Spleen (tissue), 11 donors: ENCODE measurements at regions not wholly inside any gene's neighbourhood (a gene's known extent, or its start where the extent isn't known, plus 50 kb on each side); places are given as distances from the start of the nearest gene placed in this dataset.

ENCODE experiments used
- DNase-seq: peaks from one replicate; pipeline ENCODE4 v3.0.0-alpha.2; 2020
- H3K27ac ChIP-seq, 8 donors: fragments of 200-600 bp; sonication (generic) in 7 of 8; 1 replicate in 4 of 8; 2 replicates in 4 of 8; pipeline versions ENCODE4 v1.5.0 to v1.8.0; 2016 to 2021; ENCODE audit warnings: inconsistent platforms in 4 of 8, mild to moderate bottlenecking in 4 of 8, moderate library complexity in 1 of 8
- H3K27me3 ChIP-seq, 7 donors: fragments of 200-600 bp; sonication (generic) in 6 of 7; replicated peaks in 1 of 7; 1 replicate in 4 of 7; 2 replicates in 3 of 7; pipeline versions ENCODE4 v1.5.0 to v1.8.0; 2016 to 2021; ENCODE audit warnings: inconsistent platforms in 3 of 7, mild to moderate bottlenecking in 1 of 7
- H3K36me3 ChIP-seq, 6 donors: fragments of 200-600 bp; sonication (generic) in 5 of 6; 1 replicate in 4 of 6; 2 replicates in 2 of 6; pipeline versions ENCODE4 v1.5.0 to v1.8.0; 2016 to 2021; ENCODE audit warnings: inconsistent platforms in 2 of 6
- H3K4me1 ChIP-seq, 6 donors: fragments of 200-600 bp; sonication (generic) in 5 of 6; 1 replicate in 3 of 6; 2 replicates in 3 of 6; pipeline versions ENCODE4 v1.5.0 to v1.8.0; 2016 to 2021; ENCODE audit warnings: inconsistent platforms in 3 of 6
- H3K4me3 ChIP-seq, 8 donors: fragments of 200-600 bp; sonication (generic) in 7 of 8; 1 replicate in 4 of 8; 2 replicates in 4 of 8; pipeline versions ENCODE4 v1.5.0 to v1.8.0; 2016 to 2021; ENCODE audit warnings: inconsistent platforms in 4 of 8, mild to moderate bottlenecking in 4 of 8, moderate library complexity in 2 of 8
- H3K9me3 ChIP-seq, 8 donors: fragments of 200-600 bp; sonication (generic) in 7 of 8; 1 replicate in 4 of 8; 2 replicates in 4 of 8; pipeline versions ENCODE4 v1.5.0 to v1.8.0; 2016 to 2021; ENCODE audit warnings: inconsistent platforms in 4 of 8
- CTCF ChIP-seq, 11 experiments: fragments of 200-600 bp in 7 of 11; fragments of 450-650 bp in 4 of 11; sonication (generic) in 4 of 11; IDR thresholded peaks in 8 of 11; conservative IDR thresholded peaks in 3 of 11; 1 replicate in 7 of 11; 2 replicates in 4 of 11; pipeline versions ENCODE4 v1.4.0 to v1.8.0; 2016 to 2021; ENCODE audit warnings: antibody characterized with exemption in 11 of 11, inconsistent platforms in 4 of 11, mild to moderate bottlenecking in 1 of 11
- POLR2A ChIP-seq, 3 donors: fragments of 450-650 bp; IDR thresholded peaks; one replicate each; pipeline ENCODE4 v1.5.1; 2017; ENCODE audit warnings: antibody characterized with exemption in 3 of 3, mild to moderate bottlenecking in 1 of 3
- POLR2AphosphoS5 ChIP-seq, 3 donors: sonication (generic); formaldehyde crosslinking; IDR thresholded peaks; one replicate each; pipeline ENCODE4 v1.5.1; 2017; ENCODE audit warnings: antibody characterized with exemption in 3 of 3
- WGBS, 5 donors: extraction: QIAGEN DNeasy Blood & Tissue Kit in 3 of 5; methylation state at CpG; one replicate each; pipeline versions ENCODE4 v1.1.5 to v1.1.7; 2013 to 2018; 5-methylcytosine and 5-hydroxymethylcytosine counted together
- intact Hi-C: fragments of 100-400 bp; cut with DNase I; formaldehyde crosslinking; loops from one replicate; pipeline ENCODE4 v1.15.0; 2023; ENCODE audit warnings: low total_unique reads
- donor health status: healthy with polysubstance abuse.
- donor health status: DM: no; HTN: no; CAD: no; lungs with moderate emphysema.
- donor health status: DM: no; HTN: no; CAD: no.
- donor health status: Bipolar disorder and iron deficiency.
- donor health status: healthy.
- donor health status: DM: no; HTN: no; CAD: no.
- donor health status: DM: yes; HTN: yes; CAD: no.

GRCh38 chr2:51971136-51971535, 939.2 kb upstream of the NRXN1 start:
- no peaks in the 10 kb centered on the region for H3K27me3 ChIP-seq
- H3K27ac ChIP-seq, result no peak overlapping the region
- H3K9me3 ChIP-seq, result peaks cover 0 to 23% (median 4%) of the 10 kb centered on the region in 8 donors
- 46 to 67% (median 61%) methylated on average over 1 of the region's 1 CpG for WGBS, 5 donors
- intact Hi-C loops, result no loop called here
- H3K4me3 ChIP-seq, result no peak overlapping the region
- no peak for TF ChIP-seq POLR2AphosphoS5 (IDR thresholded peaks at IDR 0.05)
- TF ChIP-seq POLR2A (IDR thresholded peaks at IDR 0.05), result no peak
- TF ChIP-seq CTCF (IDR thresholded peaks at IDR 0.05 in 8 of 11, conservative IDR thresholded peaks at IDR 0.05 in 3 of 11), result no peak
- no peaks in the 10 kb centered on the region for H3K36me3 ChIP-seq
- DNase-seq, result no peak
- no peaks in the 10 kb centered on the region for H3K4me1 ChIP-seq

GRCh38 chr2:51969347-51969746, 937.4 kb upstream of the NRXN1 start:
- H3K9me3 ChIP-seq, result peaks cover 0 to 23% (median 4%) of the 10 kb centered on the region in 8 donors
- no peak overlapping the region for H3K4me3 ChIP-seq
- no peak overlapping the region for H3K27ac ChIP-seq
- no peaks in the 10 kb centered on the region for H3K27me3 ChIP-seq
- no peak for DNase-seq
- WGBS, 5 donors, result 39 to 73% (median 69%) methylated on average over 1 of the region's 1 CpG
- H3K36me3 ChIP-seq, result no peaks in the 10 kb centered on the region
- intact Hi-C loops, result no loop called here
- H3K4me1 ChIP-seq, result no peaks in the 10 kb centered on the region
- TF ChIP-seq POLR2AphosphoS5 (IDR thresholded peaks at IDR 0.05) (no peak), POLR2A (IDR thresholded peaks at IDR 0.05) (no peak), CTCF (IDR thresholded peaks at IDR 0.05 in 8 of 11, conservative IDR thresholded peaks at IDR 0.05 in 3 of 11) (no peak)

GRCh38 chr2:51960841-51961335, 929.0 kb upstream of the NRXN1 start:
- Histone ChIP-seq H3K36me3 (no peaks in the 10 kb centered on the region), H3K4me3 (no peak overlapping the region), H3K27ac (no peak overlapping the region), H3K4me1 (no peaks in the 10 kb centered on the region), H3K27me3 (no peaks in the 10 kb centered on the region), H3K9me3 (no peaks in the 10 kb centered on the region)
- WGBS, 5 donors, result 69 to 86% (median 69%) methylated on average over 3 of the region's 3 CpGs
- TF ChIP-seq POLR2AphosphoS5 (IDR thresholded peaks at IDR 0.05) (no peak), CTCF (IDR thresholded peaks at IDR 0.05 in 8 of 11, conservative IDR thresholded peaks at IDR 0.05 in 3 of 11) (no peak), POLR2A (IDR thresholded peaks at IDR 0.05) (no peak)
- intact Hi-C loops, result no loop called here
- DNase-seq, result no peak

GRCh38 chr2:51960281-51960680, 928.3 kb upstream of the NRXN1 start:
- no peak overlapping the region for H3K4me3 ChIP-seq

GRCh38 chr2:51959696-51960095, 927.8 kb upstream of the NRXN1 start:
- DNase-seq, result no peak
- H3K36me3 ChIP-seq, result no peaks in the 10 kb centered on the region
- no peak overlapping the region for H3K27ac ChIP-seq
- TF ChIP-seq CTCF (IDR thresholded peaks at IDR 0.05 in 8 of 11, conservative IDR thresholded peaks at IDR 0.05 in 3 of 11), result no peak
- TF ChIP-seq POLR2AphosphoS5 (IDR thresholded peaks at IDR 0.05), result no peak
- no peak for TF ChIP-seq POLR2A (IDR thresholded peaks at IDR 0.05)
- WGBS, 5 donors, result 58 to 70% (median 65%) methylated on average over 2 of the region's 2 CpGs
- intact Hi-C loops, result no loop called here
- H3K4me1 ChIP-seq, result no peaks in the 10 kb centered on the region
- no peaks in the 10 kb centered on the region for H3K27me3 ChIP-seq
- peaks cover 0 to 10% (median 3%) of the 10 kb centered on the region in 8 donors for H3K9me3 ChIP-seq
- no peak overlapping the region for H3K4me3 ChIP-seq

More at GRCh38 chr2:51960281-51960680, 928.3 kb upstream of the NRXN1 start:
- no peaks in the 10 kb centered on the region for H3K27me3 ChIP-seq
- no peaks in the 10 kb centered on the region for H3K36me3 ChIP-seq
- intact Hi-C loops, result no loop called here
- 72 to 83% (median 81%) methylated on average over 2 of the region's 2 CpGs for WGBS, 5 donors
- H3K9me3 ChIP-seq, result peaks cover 0 to 5% (median under 1%) of the 10 kb centered on the region in 8 donors
- DNase-seq, result no peak
- TF ChIP-seq POLR2AphosphoS5 (IDR thresholded peaks at IDR 0.05), result no peak
- no peak overlapping the region for H3K27ac ChIP-seq
- H3K4me1 ChIP-seq, result no peaks in the 10 kb centered on the region
